SK-N-SH treated with all-trans-retinoic acid at 6 μM for 48 hours (cell line): ENCODE measurements at regions not wholly inside any gene's neighbourhood (a gene's known extent, or its start where the extent isn't known, plus 50 kb on each side); places are given as distances from the start of the nearest gene placed in this dataset.

Source experiments
- ATAC-seq: fragments of 200-7000 bp; cut with Tn5 transposase; 3 replicates; pipeline ENCODE4 v1.9.1; 2020; ENCODE audit warnings: mild to moderate bottlenecking, moderate library complexity
- ARNTL ChIP-seq: fragments of 450-650 bp; formaldehyde crosslinking; IDR thresholded peaks from 2 replicates; pipeline ENCODE4 v1.5.0; 2020; ENCODE audit warnings: low read depth, mild to moderate bottlenecking, moderate library complexity, borderline replicate concordance
- BACH2 ChIP-seq: fragments of 250-450 bp; sonication (Bioruptor Pico); IDR thresholded peaks from 2 replicates; pipeline ENCODE4 v1.9.0; 2021; ENCODE audit warnings: mild to moderate bottlenecking, borderline replicate concordance
- CSDC2 ChIP-seq: fragments of 250-450 bp; sonication (Bioruptor Pico); IDR thresholded peaks from 2 replicates; pipeline ENCODE4 v1.5.0; 2020; ENCODE audit warnings: mild to moderate bottlenecking, moderate library complexity
- GLIS3 ChIP-seq: fragments of 250-450 bp; sonication (Bioruptor Pico); IDR thresholded peaks from 2 replicates; pipeline ENCODE4 v1.5.0; 2020; ENCODE audit warnings: mild to moderate bottlenecking, moderate library complexity
- ISL1 ChIP-seq: fragments of 250-450 bp; sonication (Bioruptor Pico); IDR thresholded peaks from 2 replicates; pipeline ENCODE4 v2.1.2; 2022; ENCODE audit warnings: mild to moderate bottlenecking, moderate library complexity
- OSR1 ChIP-seq: fragments of 250-450 bp; sonication (Bioruptor Pico); IDR thresholded peaks from 2 replicates; pipeline ENCODE4 v1.8.0; 2022; ENCODE audit warnings: moderate library complexity, mild to moderate bottlenecking, inconsistent platforms
- PPARA ChIP-seq: fragments of 250-450 bp; sonication (Bioruptor Pico); IDR thresholded peaks from 2 replicates; pipeline ENCODE4 v1.5.0; 2020; ENCODE audit warnings: mild to moderate bottlenecking, borderline replicate concordance
- RARB ChIP-seq: fragments of 250-450 bp; sonication (Bioruptor Pico); IDR thresholded peaks from 2 replicates; pipeline ENCODE4 v1.8.0; 2021; ENCODE audit warnings: mild to moderate bottlenecking, moderate library complexity
- SNAI2 ChIP-seq: fragments of 250-450 bp; sonication (Bioruptor Pico); IDR thresholded peaks from 2 replicates; pipeline ENCODE4 v1.5.0; 2020; ENCODE audit warnings: mild to moderate bottlenecking, moderate library complexity
- TCF4 ChIP-seq: fragments of 250-450 bp; sonication (Bioruptor Pico); IDR thresholded peaks from 2 replicates; pipeline ENCODE4 v1.8.0; 2021; ENCODE audit warnings: mild to moderate bottlenecking, moderate library complexity, borderline replicate concordance
- TOX ChIP-seq: fragments of 250-450 bp; sonication (Bioruptor Pico); IDR thresholded peaks from 2 replicates; pipeline ENCODE4 v1.8.0; 2021; ENCODE audit warnings: mild to moderate bottlenecking, moderate library complexity, borderline replicate concordance
- ZC3H10 ChIP-seq: fragments of 250-450 bp; sonication (Bioruptor Pico); IDR thresholded peaks from 2 replicates; pipeline ENCODE4 v1.5.1; 2021; ENCODE audit warnings: mild to moderate bottlenecking, moderate library complexity
- ZFP3 ChIP-seq: fragments of 250-450 bp; sonication (Bioruptor Pico); IDR thresholded peaks from 2 replicates; pipeline ENCODE4 v1.5.0; 2020; ENCODE audit warnings: mild to moderate bottlenecking, moderate library complexity
- ZFP30 ChIP-seq: fragments of 450-650 bp; formaldehyde crosslinking; IDR thresholded peaks from 2 replicates; pipeline ENCODE4 v1.5.0; 2022; ENCODE audit warnings: mild to moderate bottlenecking, moderate library complexity
- ZNF70 ChIP-seq: fragments of 450-650 bp; formaldehyde crosslinking; IDR thresholded peaks from 2 replicates; pipeline ENCODE4 v1.5.0; 2020; ENCODE audit warnings: mild to moderate bottlenecking, moderate library complexity
- ZNF8 ChIP-seq: fragments of 450-650 bp; formaldehyde crosslinking; IDR thresholded peaks from 2 replicates; pipeline ENCODE4 v1.5.0; 2020; ENCODE audit warnings: mild to moderate bottlenecking, moderate library complexity
- TF ChIP-seq, protein P1 (sequence below): fragments of 250-450 bp; sonication (Bioruptor Pico); IDR thresholded peaks from 2 replicates; pipeline ENCODE4 v1.5.1; 2021; ENCODE audit warnings: mild to moderate bottlenecking, moderate library complexity
- TF ChIP-seq, protein P2 (sequence below): fragments of 250-450 bp; sonication (Bioruptor Pico); IDR thresholded peaks from 2 replicates; pipeline ENCODE4 v1.8.0; 2020; ENCODE audit warnings: mild to moderate bottlenecking, moderate library complexity, borderline replicate concordance
- TF ChIP-seq, protein P3 (sequence below): fragments of 250-450 bp; sonication (Bioruptor Pico); IDR thresholded peaks from 2 replicates; pipeline ENCODE4 v1.8.0; 2021; ENCODE audit warnings: low read depth, mild to moderate bottlenecking, moderate library complexity, borderline replicate concordance
- TF ChIP-seq, protein P4 (sequence below): fragments of 250-450 bp; sonication (Bioruptor Pico); IDR thresholded peaks from 2 replicates; pipeline ENCODE4 v1.5.0; 2020; ENCODE audit warnings: mild to moderate bottlenecking, moderate library complexity
- TF ChIP-seq, protein P5 (sequence below): fragments of 250-450 bp; sonication (Bioruptor Pico); IDR thresholded peaks from 2 replicates; pipeline ENCODE4 v1.5.1; 2020; ENCODE audit warnings: low read depth, mild to moderate bottlenecking, moderate library complexity

DNA sequence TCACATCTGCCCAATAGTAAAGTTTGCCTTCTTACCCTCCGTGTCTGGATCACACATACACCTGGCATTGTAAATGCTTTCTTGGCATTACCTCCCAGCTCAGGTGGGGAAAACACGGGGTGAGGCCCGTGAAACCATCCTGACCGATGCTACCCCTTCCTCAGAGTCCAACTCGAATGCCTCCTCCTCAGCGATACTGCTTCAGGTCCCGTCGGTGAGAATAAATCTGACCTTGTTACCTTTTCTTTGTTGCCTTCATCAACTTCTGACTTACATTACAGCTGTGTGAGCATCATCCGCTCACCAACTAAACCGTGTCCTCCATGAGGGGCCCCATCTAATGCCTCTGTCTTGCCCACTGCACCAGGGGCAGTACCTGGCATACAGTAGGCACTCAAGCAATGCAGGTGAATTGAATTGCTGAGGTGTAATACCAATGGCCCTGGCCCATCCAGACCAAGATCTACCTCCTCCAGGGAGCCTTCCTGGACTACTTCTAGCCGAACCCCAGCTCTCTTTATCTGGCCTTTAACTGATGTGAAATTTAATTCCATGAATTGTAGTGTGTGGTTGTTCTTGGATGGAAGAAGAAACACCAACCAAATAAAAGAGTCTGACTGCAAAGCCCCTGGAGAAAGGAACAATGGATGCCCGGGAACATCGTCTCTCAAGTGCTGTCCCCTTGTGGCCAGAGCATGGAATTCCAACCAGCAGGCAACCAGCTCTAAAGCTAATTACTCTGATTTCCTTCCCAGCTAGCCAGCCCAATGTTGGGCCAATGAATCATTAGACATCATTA is 141.5 kb downstream of the ANKRD60 start:
- peak; percentile 76 for ATAC-seq
- TF ChIP-seq ISL1 (no peak), ZNF70 (CRISPR knock-in tag) (no peak), ZC3H10 (CRISPR knock-in tag) (no peak), OSR1 (CRISPR knock-in tag) (no peak), RARB (CRISPR knock-in tag) (no peak), BACH2 (CRISPR knock-in tag) (no peak), ZFP30 (CRISPR knock-in tag) (no peak), GLIS3 (CRISPR knock-in tag) (no peak), CSDC2 (no peak), ARNTL (CRISPR knock-in tag) (no peak), ZNF8 (no peak), TOX (CRISPR knock-in tag) (no peak), ZFP3 (CRISPR knock-in tag) (no peak), PPARA (CRISPR knock-in tag) (no peak)
- TF ChIP-seq, protein P1, sequence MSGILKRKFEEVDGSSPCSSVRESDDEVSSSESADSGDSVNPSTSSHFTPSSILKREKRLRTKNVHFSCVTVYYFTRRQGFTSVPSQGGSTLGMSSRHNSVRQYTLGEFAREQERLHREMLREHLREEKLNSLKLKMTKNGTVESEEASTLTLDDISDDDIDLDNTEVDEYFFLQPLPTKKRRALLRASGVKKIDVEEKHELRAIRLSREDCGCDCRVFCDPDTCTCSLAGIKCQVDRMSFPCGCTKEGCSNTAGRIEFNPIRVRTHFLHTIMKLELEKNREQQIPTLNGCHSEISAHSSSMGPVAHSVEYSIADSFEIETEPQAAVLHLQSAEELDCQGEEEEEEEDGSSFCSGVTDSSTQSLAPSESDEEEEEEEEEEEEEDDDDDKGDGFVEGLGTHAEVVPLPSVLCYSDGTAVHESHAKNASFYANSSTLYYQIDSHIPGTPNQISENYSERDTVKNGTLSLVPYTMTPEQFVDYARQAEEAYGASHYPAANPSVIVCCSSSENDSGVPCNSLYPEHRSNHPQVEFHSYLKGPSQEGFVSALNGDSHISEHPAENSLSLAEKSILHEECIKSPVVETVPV, result no peak
- TF ChIP-seq, protein P2, sequence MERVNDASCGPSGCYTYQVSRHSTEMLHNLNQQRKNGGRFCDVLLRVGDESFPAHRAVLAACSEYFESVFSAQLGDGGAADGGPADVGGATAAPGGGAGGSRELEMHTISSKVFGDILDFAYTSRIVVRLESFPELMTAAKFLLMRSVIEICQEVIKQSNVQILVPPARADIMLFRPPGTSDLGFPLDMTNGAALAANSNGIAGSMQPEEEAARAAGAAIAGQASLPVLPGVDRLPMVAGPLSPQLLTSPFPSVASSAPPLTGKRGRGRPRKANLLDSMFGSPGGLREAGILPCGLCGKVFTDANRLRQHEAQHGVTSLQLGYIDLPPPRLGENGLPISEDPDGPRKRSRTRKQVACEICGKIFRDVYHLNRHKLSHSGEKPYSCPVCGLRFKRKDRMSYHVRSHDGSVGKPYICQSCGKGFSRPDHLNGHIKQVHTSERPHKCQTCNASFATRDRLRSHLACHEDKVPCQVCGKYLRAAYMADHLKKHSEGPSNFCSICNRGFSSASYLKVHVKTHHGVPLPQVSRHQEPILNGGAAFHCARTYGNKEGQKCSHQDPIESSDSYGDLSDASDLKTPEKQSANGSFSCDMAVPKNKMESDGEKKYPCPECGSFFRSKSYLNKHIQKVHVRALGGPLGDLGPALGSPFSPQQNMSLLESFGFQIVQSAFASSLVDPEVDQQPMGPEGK (CRISPR knock-in tag), result no peak
- TF ChIP-seq, protein P3, sequence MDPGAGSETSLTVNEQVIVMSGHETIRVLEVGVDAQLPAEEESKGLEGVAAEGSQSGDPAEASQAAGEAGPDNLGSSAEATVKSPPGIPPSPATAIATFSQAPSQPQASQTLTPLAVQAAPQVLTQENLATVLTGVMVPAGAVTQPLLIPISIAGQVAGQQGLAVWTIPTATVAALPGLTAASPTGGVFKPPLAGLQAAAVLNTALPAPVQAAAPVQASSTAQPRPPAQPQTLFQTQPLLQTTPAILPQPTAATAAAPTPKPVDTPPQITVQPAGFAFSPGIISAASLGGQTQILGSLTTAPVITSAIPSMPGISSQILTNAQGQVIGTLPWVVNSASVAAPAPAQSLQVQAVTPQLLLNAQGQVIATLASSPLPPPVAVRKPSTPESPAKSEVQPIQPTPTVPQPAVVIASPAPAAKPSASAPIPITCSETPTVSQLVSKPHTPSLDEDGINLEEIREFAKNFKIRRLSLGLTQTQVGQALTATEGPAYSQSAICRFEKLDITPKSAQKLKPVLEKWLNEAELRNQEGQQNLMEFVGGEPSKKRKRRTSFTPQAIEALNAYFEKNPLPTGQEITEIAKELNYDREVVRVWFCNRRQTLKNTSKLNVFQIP (CRISPR knock-in tag), result no peak
- TF ChIP-seq, protein P4, sequence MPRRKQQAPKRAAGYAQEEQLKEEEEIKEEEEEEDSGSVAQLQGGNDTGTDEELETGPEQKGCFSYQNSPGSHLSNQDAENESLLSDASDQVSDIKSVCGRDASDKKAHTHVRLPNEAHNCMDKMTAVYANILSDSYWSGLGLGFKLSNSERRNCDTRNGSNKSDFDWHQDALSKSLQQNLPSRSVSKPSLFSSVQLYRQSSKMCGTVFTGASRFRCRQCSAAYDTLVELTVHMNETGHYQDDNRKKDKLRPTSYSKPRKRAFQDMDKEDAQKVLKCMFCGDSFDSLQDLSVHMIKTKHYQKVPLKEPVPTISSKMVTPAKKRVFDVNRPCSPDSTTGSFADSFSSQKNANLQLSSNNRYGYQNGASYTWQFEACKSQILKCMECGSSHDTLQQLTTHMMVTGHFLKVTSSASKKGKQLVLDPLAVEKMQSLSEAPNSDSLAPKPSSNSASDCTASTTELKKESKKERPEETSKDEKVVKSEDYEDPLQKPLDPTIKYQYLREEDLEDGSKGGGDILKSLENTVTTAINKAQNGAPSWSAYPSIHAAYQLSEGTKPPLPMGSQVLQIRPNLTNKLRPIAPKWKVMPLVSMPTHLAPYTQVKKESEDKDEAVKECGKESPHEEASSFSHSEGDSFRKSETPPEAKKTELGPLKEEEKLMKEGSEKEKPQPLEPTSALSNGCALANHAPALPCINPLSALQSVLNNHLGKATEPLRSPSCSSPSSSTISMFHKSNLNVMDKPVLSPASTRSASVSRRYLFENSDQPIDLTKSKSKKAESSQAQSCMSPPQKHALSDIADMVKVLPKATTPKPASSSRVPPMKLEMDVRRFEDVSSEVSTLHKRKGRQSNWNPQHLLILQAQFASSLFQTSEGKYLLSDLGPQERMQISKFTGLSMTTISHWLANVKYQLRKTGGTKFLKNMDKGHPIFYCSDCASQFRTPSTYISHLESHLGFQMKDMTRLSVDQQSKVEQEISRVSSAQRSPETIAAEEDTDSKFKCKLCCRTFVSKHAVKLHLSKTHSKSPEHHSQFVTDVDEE, result no peak
- TF ChIP-seq, protein P5, sequence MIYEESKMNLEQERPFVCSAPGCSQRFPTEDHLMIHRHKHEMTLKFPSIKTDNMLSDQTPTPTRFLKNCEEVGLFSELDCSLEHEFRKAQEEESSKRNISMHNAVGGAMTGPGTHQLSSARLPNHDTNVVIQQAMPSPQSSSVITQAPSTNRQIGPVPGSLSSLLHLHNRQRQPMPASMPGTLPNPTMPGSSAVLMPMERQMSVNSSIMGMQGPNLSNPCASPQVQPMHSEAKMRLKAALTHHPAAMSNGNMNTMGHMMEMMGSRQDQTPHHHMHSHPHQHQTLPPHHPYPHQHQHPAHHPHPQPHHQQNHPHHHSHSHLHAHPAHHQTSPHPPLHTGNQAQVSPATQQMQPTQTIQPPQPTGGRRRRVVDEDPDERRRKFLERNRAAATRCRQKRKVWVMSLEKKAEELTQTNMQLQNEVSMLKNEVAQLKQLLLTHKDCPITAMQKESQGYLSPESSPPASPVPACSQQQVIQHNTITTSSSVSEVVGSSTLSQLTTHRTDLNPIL (CRISPR knock-in tag), result no peak

DNA sequence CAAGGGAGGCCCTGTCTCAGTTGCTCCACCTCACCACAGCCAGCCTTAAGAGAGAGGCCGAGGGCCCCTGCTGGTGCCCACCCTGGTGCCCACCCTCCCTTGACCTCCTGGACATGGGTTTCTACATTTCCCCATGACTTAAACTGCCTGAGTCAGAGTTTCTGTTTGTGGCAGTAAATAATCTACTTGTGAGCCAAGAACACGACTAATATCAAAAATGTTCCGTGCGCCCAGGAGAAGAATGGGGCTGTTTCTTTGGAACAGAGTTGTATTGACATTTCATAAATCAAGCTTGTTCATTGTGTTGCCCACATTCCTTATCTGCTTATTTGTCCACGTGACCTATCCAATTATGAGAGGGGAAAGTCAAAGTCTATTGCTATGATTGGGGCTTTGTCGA is 143.5 kb downstream of the ANKRD60 start:
- TF ChIP-seq PPARA (CRISPR knock-in tag) (no peak), SNAI2 (CRISPR knock-in tag) (no peak), TCF4 (CRISPR knock-in tag) (no peak), ZFP30 (CRISPR knock-in tag) (no peak), BACH2 (CRISPR knock-in tag) (no peak), ZFP3 (CRISPR knock-in tag) (no peak)
- TF ChIP-seq, protein P1, result no peak
- TF ChIP-seq, protein P3 (CRISPR knock-in tag), result no peak
- TF ChIP-seq, all 23 proteins: peak for 0
- ATAC-seq, result no peak
